ENCODE measurements at regions not wholly inside any gene's neighbourhood (a gene's known extent, or its start where the extent isn't known, plus 50 kb on each side); places are given as distances from the start of the nearest gene placed in this dataset.

DNA sequence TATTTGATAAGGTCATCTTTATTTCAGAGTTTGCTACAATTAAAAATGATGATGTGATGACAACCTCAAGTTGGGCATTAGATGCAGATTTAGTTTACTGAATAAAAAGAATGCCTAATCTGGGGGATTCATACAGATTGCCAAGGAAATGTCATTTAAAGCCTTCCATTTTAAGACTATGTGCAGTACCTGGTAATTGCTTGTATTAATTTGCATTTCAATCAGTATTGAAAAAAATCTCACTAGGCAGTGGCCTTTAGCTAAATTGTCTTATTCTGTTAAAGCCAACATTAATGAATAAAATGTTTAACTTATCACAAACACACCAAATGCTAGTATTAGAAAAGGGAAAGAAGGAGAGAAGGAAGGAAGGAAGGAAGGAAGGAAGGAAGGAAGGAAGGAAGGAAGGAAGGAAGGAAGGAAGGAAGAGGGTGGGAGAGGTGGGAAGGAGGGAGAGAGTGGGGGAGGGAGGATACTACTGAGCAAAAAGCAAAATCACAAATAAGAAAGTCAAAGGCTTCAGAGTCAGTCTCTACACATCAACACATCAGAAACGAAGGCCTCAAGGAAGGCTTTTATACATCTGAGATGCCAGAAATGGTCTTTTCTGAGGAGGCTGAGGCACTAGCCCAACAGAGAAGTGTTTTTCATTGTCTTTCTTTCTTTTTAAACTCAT, 271.1 kb upstream of the CLEC14A start:
- TF ChIP-seq POLR2AphosphoS5 (IDR thresholded peaks at IDR 0.05; ENCODE audit: low read depth, low read length) (no peak), CEBPB (IDR thresholded peaks at IDR 0.05; ENCODE audit: low read depth) (no peak), POLR2A (IDR thresholded peaks at IDR 0.05; ENCODE audit: borderline replicate concordance, extremely low read depth, insufficient read depth, insufficient read length) (no peak), ZFX (IDR thresholded peaks at IDR 0.05) (no peak), ZNF274 (IDR thresholded peaks at IDR 0.05; ENCODE audit: low read depth, low read length) (no peak), FOSL1 (IDR thresholded peaks at IDR 0.05; ENCODE audit: low read depth) (no peak), YY1 (IDR thresholded peaks at IDR 0.05; ENCODE audit: extremely low read depth, insufficient replicate concordance, low read depth, low read length) (no peak), EZH2phosphoT487 (IDR thresholded peaks at IDR 0.05; ENCODE audit: borderline replicate concordance) (no peak), TCF7L2 (IDR thresholded peaks at IDR 0.05; ENCODE audit: borderline replicate concordance, extremely low read depth, insufficient read depth, insufficient read length) (no peak), SP1 (IDR thresholded peaks at IDR 0.05; ENCODE audit: low read depth) (no peak)
- TF ChIP-seq, protein P1, sequence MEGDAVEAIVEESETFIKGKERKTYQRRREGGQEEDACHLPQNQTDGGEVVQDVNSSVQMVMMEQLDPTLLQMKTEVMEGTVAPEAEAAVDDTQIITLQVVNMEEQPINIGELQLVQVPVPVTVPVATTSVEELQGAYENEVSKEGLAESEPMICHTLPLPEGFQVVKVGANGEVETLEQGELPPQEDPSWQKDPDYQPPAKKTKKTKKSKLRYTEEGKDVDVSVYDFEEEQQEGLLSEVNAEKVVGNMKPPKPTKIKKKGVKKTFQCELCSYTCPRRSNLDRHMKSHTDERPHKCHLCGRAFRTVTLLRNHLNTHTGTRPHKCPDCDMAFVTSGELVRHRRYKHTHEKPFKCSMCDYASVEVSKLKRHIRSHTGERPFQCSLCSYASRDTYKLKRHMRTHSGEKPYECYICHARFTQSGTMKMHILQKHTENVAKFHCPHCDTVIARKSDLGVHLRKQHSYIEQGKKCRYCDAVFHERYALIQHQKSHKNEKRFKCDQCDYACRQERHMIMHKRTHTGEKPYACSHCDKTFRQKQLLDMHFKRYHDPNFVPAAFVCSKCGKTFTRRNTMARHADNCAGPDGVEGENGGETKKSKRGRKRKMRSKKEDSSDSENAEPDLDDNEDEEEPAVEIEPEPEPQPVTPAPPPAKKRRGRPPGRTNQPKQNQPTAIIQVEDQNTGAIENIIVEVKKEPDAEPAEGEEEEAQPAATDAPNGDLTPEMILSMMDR (IDR thresholded peaks at IDR 0.05 in 2 of 3, conservative IDR thresholded peaks at IDR 0.05 in 1 of 3; ENCODE audit: borderline replicate concordance in 1 of 3, insufficient read depth in 1 of 3, low read depth in 2 of 3, low read length in 2 of 3): no peak
- TF ChIP-seq, protein P2, sequence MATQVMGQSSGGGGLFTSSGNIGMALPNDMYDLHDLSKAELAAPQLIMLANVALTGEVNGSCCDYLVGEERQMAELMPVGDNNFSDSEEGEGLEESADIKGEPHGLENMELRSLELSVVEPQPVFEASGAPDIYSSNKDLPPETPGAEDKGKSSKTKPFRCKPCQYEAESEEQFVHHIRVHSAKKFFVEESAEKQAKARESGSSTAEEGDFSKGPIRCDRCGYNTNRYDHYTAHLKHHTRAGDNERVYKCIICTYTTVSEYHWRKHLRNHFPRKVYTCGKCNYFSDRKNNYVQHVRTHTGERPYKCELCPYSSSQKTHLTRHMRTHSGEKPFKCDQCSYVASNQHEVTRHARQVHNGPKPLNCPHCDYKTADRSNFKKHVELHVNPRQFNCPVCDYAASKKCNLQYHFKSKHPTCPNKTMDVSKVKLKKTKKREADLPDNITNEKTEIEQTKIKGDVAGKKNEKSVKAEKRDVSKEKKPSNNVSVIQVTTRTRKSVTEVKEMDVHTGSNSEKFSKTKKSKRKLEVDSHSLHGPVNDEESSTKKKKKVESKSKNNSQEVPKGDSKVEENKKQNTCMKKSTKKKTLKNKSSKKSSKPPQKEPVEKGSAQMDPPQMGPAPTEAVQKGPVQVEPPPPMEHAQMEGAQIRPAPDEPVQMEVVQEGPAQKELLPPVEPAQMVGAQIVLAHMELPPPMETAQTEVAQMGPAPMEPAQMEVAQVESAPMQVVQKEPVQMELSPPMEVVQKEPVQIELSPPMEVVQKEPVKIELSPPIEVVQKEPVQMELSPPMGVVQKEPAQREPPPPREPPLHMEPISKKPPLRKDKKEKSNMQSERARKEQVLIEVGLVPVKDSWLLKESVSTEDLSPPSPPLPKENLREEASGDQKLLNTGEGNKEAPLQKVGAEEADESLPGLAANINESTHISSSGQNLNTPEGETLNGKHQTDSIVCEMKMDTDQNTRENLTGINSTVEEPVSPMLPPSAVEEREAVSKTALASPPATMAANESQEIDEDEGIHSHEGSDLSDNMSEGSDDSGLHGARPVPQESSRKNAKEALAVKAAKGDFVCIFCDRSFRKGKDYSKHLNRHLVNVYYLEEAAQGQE (IDR thresholded peaks at IDR 0.05; ENCODE audit: low read depth): no peak

All from HCT116 (cell line).